GM18505 (cell line): ENCODE measurements at regions not wholly inside any gene's neighbourhood (a gene's known extent, or its start where the extent isn't known, plus 50 kb on each side); places are given as distances from the start of the nearest gene placed in this dataset.

Experiments used
- ATAC-seq: cut with Tn5 transposase; IDR thresholded peaks from one replicate; pipeline ENCODE4 v1.9.1; 2021; ENCODE audit not compliant: unreplicated experiment
- POLR2A ChIP-seq: IDR thresholded peaks from 4 replicates; pipeline ENCODE4 v1.6.1; 2011; ENCODE audit warnings: borderline replicate concordance; ENCODE audit not compliant: insufficient read depth, insufficient read length; ENCODE audit errors: extremely low read depth

- ATAC-seq, result no peak
- TF ChIP-seq POLR2A, result no peak
Observed at GRCh38 chr5:37906416-37906815, 66.6 kb upstream of the GDNF start.

GRCh38 chr5:37905230-37905629, 65.4 kb upstream of the GDNF start:
- ATAC-seq, result no peak
- TF ChIP-seq POLR2A, result no peak

GRCh38 chr5:37902323-37902722, 62.5 kb upstream of the GDNF start:
- no peak for TF ChIP-seq POLR2A

GRCh38 chr5:37900692-37901091, 60.9 kb upstream of the GDNF start:
- ATAC-seq, result no peak
- no peak for TF ChIP-seq POLR2A

More at GRCh38 chr5:37902323-37902722, 62.5 kb upstream of the GDNF start:
- no peak for ATAC-seq

- no peak for TF ChIP-seq POLR2A
- ATAC-seq, result no peak
Observed at GRCh38 chr5:37899037-37899436, 59.2 kb upstream of the GDNF start.

- no peak for ATAC-seq
- no peak for TF ChIP-seq POLR2A
Observed at GRCh38 chr5:37896159-37896558, 56.3 kb upstream of the GDNF start.

GRCh38 chr5:37893434-37894134, 53.7 kb upstream of the GDNF start:
- no peak for ATAC-seq

GRCh38 chr5:37892586-37892985, 52.7 kb upstream of the GDNF start:
- ATAC-seq, result no peak

More at GRCh38 chr5:37893434-37894134, 53.7 kb upstream of the GDNF start:
- no peak for TF ChIP-seq POLR2A

GRCh38 chr5:37891832-37892231, 52.0 kb upstream of the GDNF start:
- ATAC-seq, result no peak
- TF ChIP-seq POLR2A, result no peak

More at GRCh38 chr5:37892586-37892985, 52.7 kb upstream of the GDNF start:
- TF ChIP-seq POLR2A, result no peak

- no peak for TF ChIP-seq POLR2A
- no peak for ATAC-seq
Observed at GRCh38 chr5:37889612-37890317, 49.9 kb upstream of the GDNF start.
